Stimulated activated CD8-positive, alpha-beta memory T cell treated with anti-CD3 and anti-CD28 coated beads, Interleukin-15, amount 100 ng/mL, for 24 hours (primary cell): ENCODE measurements at regions not wholly inside any gene's neighbourhood (a gene's known extent, or its start where the extent isn't known, plus 50 kb on each side); places are given as distances from the start of the nearest gene placed in this dataset.
"Not testable (repeated sequence)": the region's sequence is repeated elsewhere in the genome, so short reads cannot be mapped to it uniquely, and the experiment has no call there.

Source experiments
- DNase-seq: peaks from one replicate; pipeline ENCODE4 v3.0.0-alpha.2; 2020; ENCODE audit warnings: low read depth

- no peak for DNase-seq
Observed at GRCh38 chr18:70600225-70600925, 311.5 kb downstream of the SOCS6 start.

GRCh38 chr18:70598406-70598805, 309.6 kb downstream of the SOCS6 start:
- no peak for DNase-seq

- no peak for DNase-seq
Observed at GRCh38 chr18:70582981-70583380, 294.1 kb downstream of the SOCS6 start.

GRCh38 chr18:70578480-70578879, 289.6 kb downstream of the SOCS6 start:
- DNase-seq, result no peak

DNA sequence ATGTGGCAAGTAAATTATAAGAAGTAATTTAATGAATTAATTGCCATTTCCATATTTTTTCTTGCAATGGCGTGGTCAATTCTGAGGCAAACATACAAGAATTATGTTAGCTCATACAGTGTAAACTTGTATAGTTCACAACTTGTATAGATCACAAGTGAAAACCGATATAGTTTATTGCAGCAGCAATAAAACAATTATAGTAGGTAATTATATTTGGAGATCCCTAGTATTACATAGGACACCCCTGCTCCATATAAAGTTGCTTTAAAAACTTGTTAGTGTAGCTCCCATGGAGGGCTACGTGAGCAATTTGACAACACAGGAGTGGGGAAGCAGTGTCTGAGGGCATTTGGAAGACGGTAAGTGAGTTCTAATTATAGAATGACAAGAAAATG, 288.2 kb downstream of the SOCS6 start:
- no peak for DNase-seq

DNA sequence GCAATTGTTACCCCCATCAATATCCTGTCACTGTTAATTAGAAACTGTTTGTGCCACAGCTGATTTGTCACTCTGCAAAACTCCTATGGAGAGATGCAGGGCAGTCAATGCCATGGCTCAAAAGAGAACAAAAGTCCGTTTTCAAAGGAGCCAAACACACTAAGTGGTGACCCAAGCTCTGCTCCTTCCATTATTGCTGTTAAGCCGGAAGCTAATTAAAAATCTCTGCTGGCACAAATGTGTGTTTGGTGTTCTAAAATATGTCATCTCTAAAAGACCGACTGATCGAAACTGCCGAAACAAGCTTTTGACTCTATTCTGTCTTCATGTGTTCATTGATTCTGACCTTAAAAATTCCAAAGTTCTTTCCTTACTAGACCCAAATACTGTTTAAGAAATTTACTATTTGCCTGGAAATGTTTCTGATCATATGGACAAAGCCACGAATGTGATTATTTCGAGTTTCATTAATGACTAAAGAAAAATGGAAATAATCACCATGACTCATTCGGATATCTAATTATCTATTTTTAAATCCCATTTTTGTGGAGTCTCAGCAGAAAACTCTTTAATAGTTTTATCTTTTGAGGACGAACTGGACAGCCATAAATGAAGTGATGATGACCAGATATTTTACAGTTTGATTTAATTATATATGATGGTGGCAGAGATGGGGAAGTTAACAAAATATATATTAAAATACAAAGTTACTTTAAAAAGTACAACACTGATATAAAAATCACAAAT, 287.6 kb downstream of the SOCS6 start:
- DNase-seq, result no peak

- DNase-seq, result not testable (repeated sequence)
Observed at GRCh38 chr18:70574951-70575350, 286.1 kb downstream of the SOCS6 start.

- not testable (repeated sequence) for DNase-seq
Observed at GRCh38 chr18:70569647-70570046, 280.8 kb downstream of the SOCS6 start.

DNA sequence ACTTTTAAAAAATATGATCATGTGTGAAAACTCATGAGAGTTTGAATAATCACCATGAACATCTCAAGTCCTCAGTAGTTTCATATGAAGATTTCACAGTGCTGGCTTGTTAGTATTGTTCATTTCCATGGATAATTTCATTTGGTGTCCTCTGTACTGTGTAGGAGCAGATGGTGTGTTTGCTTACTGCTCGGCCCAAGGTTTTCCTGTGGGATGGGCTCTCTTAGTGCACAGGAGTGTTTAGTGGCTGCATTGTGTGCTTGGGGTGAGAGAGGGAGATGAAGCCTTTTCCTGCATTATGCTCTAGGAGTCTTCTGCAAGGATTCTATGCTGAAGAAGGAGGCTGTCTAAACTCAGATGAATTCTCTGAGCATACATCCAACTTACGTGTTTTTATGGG, 270.6 kb downstream of the SOCS6 start:
- DNase-seq, result no peak

DNA sequence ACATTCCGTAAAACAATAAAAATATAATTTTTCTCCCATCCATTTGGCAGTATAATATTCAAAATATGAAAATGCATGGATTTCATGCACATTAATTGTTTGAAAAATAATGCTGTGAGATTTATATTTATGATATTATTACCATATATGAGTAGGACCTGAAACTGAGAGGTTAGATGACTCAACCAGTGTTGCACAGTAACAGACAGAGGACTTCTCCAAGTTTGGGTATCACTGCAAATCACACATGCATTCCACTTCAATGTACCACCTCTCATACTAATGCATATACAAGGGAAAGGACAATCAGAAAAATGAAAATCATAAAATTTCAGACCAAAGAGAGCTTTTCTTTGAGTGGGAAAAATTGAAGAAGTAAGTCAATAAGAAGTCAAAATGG, 269.5 kb downstream of the SOCS6 start:
- DNase-seq, result no peak

- DNase-seq, result no peak
Observed at GRCh38 chr18:70554854-70555445, 266.1 kb downstream of the SOCS6 start.

GRCh38 chr18:70553936-70554260, 265.1 kb downstream of the SOCS6 start:
- DNase-seq, result no peak

- DNase-seq, result no peak
Observed at GRCh38 chr18:70553245-70553935, 264.5 kb downstream of the SOCS6 start.

GRCh38 chr18:70536370-70537062, 247.7 kb downstream of the SOCS6 start:
- no peak for DNase-seq

DNA sequence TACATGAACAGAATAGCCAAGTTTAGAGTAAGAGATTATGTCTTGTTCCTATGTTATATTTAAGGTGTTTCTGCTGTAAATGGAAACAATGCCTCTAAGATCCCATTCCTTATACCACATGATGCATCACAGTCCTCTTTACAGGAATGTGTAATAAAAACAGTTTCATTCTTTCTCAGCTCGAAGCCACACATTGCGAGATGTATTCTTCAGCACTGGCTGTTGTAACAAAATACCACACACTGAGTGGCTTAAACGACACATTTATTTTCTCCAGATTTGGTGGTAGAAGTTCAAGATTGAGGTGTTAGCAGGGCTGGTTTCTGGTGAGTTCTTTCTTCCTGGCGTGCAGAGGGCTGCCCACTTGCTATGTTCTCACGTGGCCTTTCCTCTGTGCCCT, 246.2 kb downstream of the SOCS6 start:
- DNase-seq, result no peak

GRCh38 chr18:70525322-70525721, 236.5 kb downstream of the SOCS6 start:
- DNase-seq, result not testable (repeated sequence)

GRCh38 chr18:70523792-70524182, 234.9 kb downstream of the SOCS6 start:
- DNase-seq, result no peak

- DNase-seq, result no peak
Observed at GRCh38 chr18:70523035-70523791, 234.4 kb downstream of the SOCS6 start.

DNA sequence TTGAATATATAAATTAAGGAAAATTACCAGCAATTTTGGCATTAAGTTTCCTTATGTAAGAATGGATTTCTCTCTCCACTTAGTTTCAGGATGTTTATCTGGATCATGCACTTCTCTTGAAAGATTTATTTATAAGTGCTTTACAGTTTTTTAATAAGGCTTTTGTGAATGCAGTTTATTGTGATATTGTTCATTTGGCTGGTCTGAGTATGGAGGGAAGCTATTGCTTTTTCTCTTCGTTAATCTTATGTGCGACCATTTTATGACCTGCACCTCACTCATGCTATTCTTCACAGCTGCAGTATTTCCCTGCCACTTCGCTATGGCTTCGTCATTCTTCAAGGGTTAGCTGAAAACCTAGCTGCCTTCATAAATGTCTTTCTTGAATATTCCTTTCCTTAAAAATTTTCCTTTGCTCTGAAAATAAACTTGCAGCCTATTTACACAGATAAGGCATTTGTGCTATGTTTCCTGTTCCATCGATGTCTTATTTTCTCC, 233.4 kb downstream of the SOCS6 start:
- no peak for DNase-seq

DNA sequence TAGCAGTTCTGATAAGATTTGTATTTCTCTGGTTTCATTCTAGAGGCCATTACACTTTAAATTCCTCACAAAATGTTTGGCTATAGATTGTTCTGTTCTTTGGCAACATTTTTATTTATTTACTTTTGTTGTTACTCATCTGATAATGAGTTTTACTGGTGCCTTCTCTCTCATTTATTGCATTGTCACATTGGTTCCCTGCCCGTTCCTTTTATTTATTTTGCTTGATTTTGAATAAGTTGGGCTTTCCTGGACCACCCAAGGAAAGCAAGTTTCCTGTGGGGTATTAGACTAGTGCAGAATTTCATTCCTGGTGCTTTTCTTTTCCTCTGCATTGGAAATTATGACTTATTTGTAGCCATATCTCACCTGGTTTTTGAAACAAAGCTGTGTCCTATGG, 232.0 kb downstream of the SOCS6 start:
- no peak for DNase-seq

DNA sequence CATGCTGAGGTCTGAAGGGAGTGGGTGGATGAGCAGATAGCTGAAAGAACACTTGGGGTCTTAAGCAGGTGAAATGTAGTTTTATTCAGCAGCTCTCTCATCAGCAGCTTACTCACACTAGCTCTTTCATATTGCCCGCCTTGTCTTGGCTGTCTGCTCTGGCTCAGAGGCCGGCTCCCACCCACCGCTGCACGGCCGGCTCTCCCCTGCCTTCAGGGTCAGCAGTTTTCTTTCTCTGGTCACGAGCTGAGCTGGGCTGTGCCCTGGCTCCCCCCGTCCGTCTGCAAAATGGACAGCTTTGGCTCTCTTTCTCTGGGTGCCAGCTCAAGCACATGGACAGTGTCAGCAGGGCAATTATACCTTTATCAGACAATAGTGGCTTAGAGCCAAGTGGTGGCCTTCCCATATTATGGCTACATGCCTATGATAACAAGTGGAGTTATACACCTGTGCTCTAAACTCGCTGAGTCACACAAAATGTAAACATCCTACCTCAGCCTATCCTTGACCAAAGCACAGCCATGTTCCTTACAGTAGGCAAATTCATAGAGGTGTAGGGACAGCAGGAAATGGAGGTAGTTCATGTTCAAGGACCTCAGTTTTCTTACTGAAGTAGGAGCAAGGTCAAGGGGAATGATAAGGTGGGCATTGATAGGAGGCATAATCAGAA, 224.8 kb downstream of the SOCS6 start:
- no peak for DNase-seq
